ENCODE measurements at regions not wholly inside any gene's neighbourhood (a gene's known extent, or its start where the extent isn't known, plus 50 kb on each side); places are given as distances from the start of the nearest gene placed in this dataset.

DNA sequence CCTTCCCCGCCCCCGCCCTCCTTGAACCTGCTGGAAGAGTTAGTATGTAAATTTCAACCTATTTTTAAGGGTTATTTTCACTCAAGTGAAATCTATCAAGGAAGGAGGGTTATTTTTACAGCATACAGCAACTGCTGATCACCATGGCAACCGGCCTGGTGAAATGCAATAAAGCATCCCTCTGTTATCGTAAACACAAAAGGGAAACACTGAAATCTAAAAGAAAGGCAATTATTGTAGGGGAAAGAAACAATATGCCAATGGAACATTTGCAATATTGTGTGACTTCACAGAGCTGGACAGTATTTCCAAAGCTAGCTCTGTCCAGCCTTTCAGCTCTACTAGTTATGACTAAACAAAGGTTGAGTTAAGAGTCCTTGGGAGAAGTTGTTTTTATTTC lies 588.3 kb upstream of the PBX1 start:
- TF ChIP-seq, protein P1, sequence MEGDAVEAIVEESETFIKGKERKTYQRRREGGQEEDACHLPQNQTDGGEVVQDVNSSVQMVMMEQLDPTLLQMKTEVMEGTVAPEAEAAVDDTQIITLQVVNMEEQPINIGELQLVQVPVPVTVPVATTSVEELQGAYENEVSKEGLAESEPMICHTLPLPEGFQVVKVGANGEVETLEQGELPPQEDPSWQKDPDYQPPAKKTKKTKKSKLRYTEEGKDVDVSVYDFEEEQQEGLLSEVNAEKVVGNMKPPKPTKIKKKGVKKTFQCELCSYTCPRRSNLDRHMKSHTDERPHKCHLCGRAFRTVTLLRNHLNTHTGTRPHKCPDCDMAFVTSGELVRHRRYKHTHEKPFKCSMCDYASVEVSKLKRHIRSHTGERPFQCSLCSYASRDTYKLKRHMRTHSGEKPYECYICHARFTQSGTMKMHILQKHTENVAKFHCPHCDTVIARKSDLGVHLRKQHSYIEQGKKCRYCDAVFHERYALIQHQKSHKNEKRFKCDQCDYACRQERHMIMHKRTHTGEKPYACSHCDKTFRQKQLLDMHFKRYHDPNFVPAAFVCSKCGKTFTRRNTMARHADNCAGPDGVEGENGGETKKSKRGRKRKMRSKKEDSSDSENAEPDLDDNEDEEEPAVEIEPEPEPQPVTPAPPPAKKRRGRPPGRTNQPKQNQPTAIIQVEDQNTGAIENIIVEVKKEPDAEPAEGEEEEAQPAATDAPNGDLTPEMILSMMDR (IDR thresholded peaks at IDR 0.05): no peak
- no peak for TF ChIP-seq ZFX (IDR thresholded peaks at IDR 0.05; ENCODE audit: borderline replicate concordance)

Measured in 22Rv1 (cell line).